ENCODE measurements at regions not wholly inside any gene's neighbourhood (a gene's known extent, or its start where the extent isn't known, plus 50 kb on each side); places are given as distances from the start of the nearest gene placed in this dataset.

- POLR2A ChIA-PET = no interaction called here
Measured at GRCh38 chr4:123200051-123200940, 196.3 kb upstream of the SPRY1 start.

More at GRCh38 chr4:123200051-123200940, 196.3 kb upstream of the SPRY1 start:
- H3K79me2 ChIP-seq (ENCODE audit: insufficient read depth) = no peaks in the 10 kb centered on the region
- CTCF ChIA-PET = no interaction called here
- no peak for TF ChIP-seq NFIC (IDR thresholded peaks at IDR 0.05; ENCODE audit: borderline replicate concordance)
- TF ChIP-seq IRF3 (IDR thresholded peaks at IDR 0.05; ENCODE audit: low read depth, low read length) = no peak
- no peak for TF ChIP-seq REST (IDR thresholded peaks at IDR 0.05; ENCODE audit: low read depth, low read length)
- TF ChIP-seq SMC3 (IDR thresholded peaks at IDR 0.05; ENCODE audit: low read depth, low read length) = no peak
- TF ChIP-seq FOXM1 (IDR thresholded peaks at IDR 0.05; ENCODE audit: low read depth) = no peak
- no peak for TF ChIP-seq YY1 (IDR thresholded peaks at IDR 0.05; ENCODE audit: low read depth)
- no peak for TF ChIP-seq TEAD4 (IDR thresholded peaks at IDR 0.05; ENCODE audit: borderline replicate concordance, insufficient read depth)
- no peak for TF ChIP-seq JUND (IDR thresholded peaks at IDR 0.05)
- TF ChIP-seq ELF1 (IDR thresholded peaks at IDR 0.05) = no peak
- no peak for TF ChIP-seq POLR2AphosphoS5 (IDR thresholded peaks at IDR 0.05; ENCODE audit: low read depth, low read length)
- TF ChIP-seq ZBTB33 (IDR thresholded peaks at IDR 0.05; ENCODE audit: borderline replicate concordance, low read depth) = no peak
- no peak for TF ChIP-seq RFX5 (IDR thresholded peaks at IDR 0.05; ENCODE audit: low read length)
- no peak for TF ChIP-seq SIN3A (IDR thresholded peaks at IDR 0.05; ENCODE audit: borderline replicate concordance, low read depth, low read length)
- TF ChIP-seq MXI1 (IDR thresholded peaks at IDR 0.05; ENCODE audit: low read depth, low read length) = no peak
- no peak for TF ChIP-seq FOSL2 (IDR thresholded peaks at IDR 0.05; ENCODE audit: borderline replicate concordance, low read depth)
- H3K27ac ChIP-seq (ENCODE audit: low read depth in 2 of 2, low read length in 1 of 2) = no peak overlapping the region
- no peaks in the 10 kb centered on the region for H3F3A ChIP-seq (replicated peaks; ENCODE audit: insufficient read depth)
- no peak overlapping the region for H3K4me2 ChIP-seq
- no peak for DNase-seq
- no peak overlapping the region for H3K9ac ChIP-seq
- H4K20me1 ChIP-seq (ENCODE audit: insufficient read depth) = no peaks in the 10 kb centered on the region
- H3K4me3 ChIP-seq (ENCODE audit: low read depth in 2 of 2, low read length in 1 of 2) = no peak overlapping the region
- H3K9me3 ChIP-seq = no peaks in the 10 kb centered on the region
- no peaks in the 10 kb centered on the region for H3K27me3 ChIP-seq (ENCODE audit: insufficient read depth)
- H2AFZ ChIP-seq (ENCODE audit: low read depth) = no peak overlapping the region
- H3K4me1 ChIP-seq (ENCODE audit: control insufficient read depth in 1 of 2, insufficient read depth in 2 of 2, low read depth in 1 of 2, low read length in 1 of 2) = no peaks in the 10 kb centered on the region
- WGBS (ENCODE audit: low lambda C conversion rate) = 94% methylated on average over 7 of the region's 7 CpGs
- no peaks in the 10 kb centered on the region for H3K9me2 ChIP-seq
- H3K36me3 ChIP-seq (replicated peaks in 1 of 2; ENCODE audit: control insufficient read depth in 1 of 2, insufficient read depth in 2 of 2, low read length in 1 of 2) = no peaks in the 10 kb centered on the region

Measured in SK-N-SH (cell line).